ENCODE measurements at regions not wholly inside any gene's neighbourhood (a gene's known extent, or its start where the extent isn't known, plus 50 kb on each side); places are given as distances from the start of the nearest gene placed in this dataset.

- no peak overlapping the region for H3K4me3 ChIP-seq (replicated peaks in 1 of 2; ENCODE audit: low read depth in 1 of 2, low read length in 2 of 2)
- no peaks in the 10 kb centered on the region for H3K27me3 ChIP-seq (ENCODE audit: insufficient read depth, low read length)
- DNase-seq (ENCODE audit: low read depth, low spot score) (no peak), ATAC-seq (no peak)
- ChIA-PET RAD21 (ENCODE audit: low non-redundant PET in 1 of 2, low total read pairs in 2 of 2, uncharacterized antibody in 2 of 2, unreplicated experiment in 2 of 2) (no interaction called here), POLR2A (no interaction called here), CTCF (no interaction called here)
- TF ChIP-seq POLR2A (IDR thresholded peaks at IDR 0.05; ENCODE audit: borderline replicate concordance, extremely low read depth, insufficient read depth, insufficient read length) (no peak), ZNF274 (IDR thresholded peaks at IDR 0.05; ENCODE audit: low read depth, low read length) (no peak), EZH2phosphoT487 (IDR thresholded peaks at IDR 0.05; ENCODE audit: borderline replicate concordance) (no peak), SP1 (IDR thresholded peaks at IDR 0.05; ENCODE audit: low read depth) (no peak), SIN3A (IDR thresholded peaks at IDR 0.05; ENCODE audit: low read depth) (no peak)
- no TSS peak for BruUV-seq (replicated peaks)
- H3K9ac ChIP-seq (ENCODE audit: low read length) = no peak overlapping the region
- H4K20me1 ChIP-seq (ENCODE audit: insufficient read depth) = no peaks in the 10 kb centered on the region
- no peaks in the 10 kb centered on the region for H3K9me2 ChIP-seq (ENCODE audit: insufficient read depth)
- H3K27ac ChIP-seq (ENCODE audit: low read depth, low read length) = no peak overlapping the region
- H3K4me1 ChIP-seq (ENCODE audit: control insufficient read depth in 1 of 2, insufficient read depth in 2 of 2, low read length in 2 of 2) = no peaks in the 10 kb centered on the region
- H3K79me2 ChIP-seq (ENCODE audit: insufficient read depth, low read length) = no peaks in the 10 kb centered on the region
- no peak overlapping the region for H2AFZ ChIP-seq (ENCODE audit: low read depth, low read length, poor library complexity, severe bottlenecking)
- H3K9me3 ChIP-seq (ENCODE audit: control insufficient read depth in 1 of 2, insufficient read depth in 1 of 2, low read depth in 1 of 2, low read length in 2 of 2) = no peaks in the 10 kb centered on the region
- intact Hi-C loops (cut with micrococcal nuclease) = no loop called here
- H3K36me3 ChIP-seq (ENCODE audit: control insufficient read depth in 1 of 2, insufficient read depth in 2 of 2, low read length in 2 of 2) = no peaks in the 10 kb centered on the region
- no peak overlapping the region for H3K4me2 ChIP-seq (ENCODE audit: low read length)
Observed at GRCh38 chr7:133183969-133184368, 68.9 kb upstream of the EXOC4 start.

DNA sequence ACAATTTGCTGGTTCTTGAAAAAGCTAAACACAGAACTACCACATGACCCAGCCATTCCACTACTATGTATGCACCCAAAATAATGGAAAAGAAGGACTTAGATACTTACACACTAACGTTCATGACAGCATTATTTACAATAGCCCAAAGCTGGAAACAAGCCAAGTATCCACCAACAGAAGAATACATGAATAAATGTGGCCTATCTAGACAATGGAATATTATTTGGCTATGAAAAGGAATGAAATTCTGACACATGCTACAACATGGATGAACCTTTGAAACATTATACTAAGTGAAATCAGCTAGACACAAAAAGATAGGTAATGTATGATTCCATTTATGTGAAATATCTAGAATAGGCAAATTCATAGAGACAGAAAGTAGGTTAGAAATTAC, 67.4 kb upstream of the EXOC4 start:
- Histone ChIP-seq H3K4me3 (replicated peaks in 1 of 2; ENCODE audit: low read depth in 1 of 2, low read length in 2 of 2) (no peak overlapping the region), H3K4me1 (ENCODE audit: control insufficient read depth in 1 of 2, insufficient read depth in 2 of 2, low read length in 2 of 2) (no peaks in the 10 kb centered on the region), H3K79me2 (ENCODE audit: insufficient read depth, low read length) (no peaks in the 10 kb centered on the region), H3K27ac (ENCODE audit: low read depth, low read length) (no peak overlapping the region), H2AFZ (ENCODE audit: low read depth, low read length, poor library complexity, severe bottlenecking) (no peak overlapping the region), H3K36me3 (ENCODE audit: control insufficient read depth in 1 of 2, insufficient read depth in 2 of 2, low read length in 2 of 2) (no peaks in the 10 kb centered on the region), H3K4me2 (ENCODE audit: low read length) (no peak overlapping the region), H3K27me3 (ENCODE audit: insufficient read depth, low read length) (no peaks in the 10 kb centered on the region), H3K9me2 (ENCODE audit: insufficient read depth) (no peaks in the 10 kb centered on the region), H4K20me1 (ENCODE audit: insufficient read depth) (no peaks in the 10 kb centered on the region), H3K9ac (ENCODE audit: low read length) (no peak overlapping the region), H3K9me3 (ENCODE audit: control insufficient read depth in 1 of 2, insufficient read depth in 1 of 2, low read depth in 1 of 2, low read length in 2 of 2) (no peaks in the 10 kb centered on the region)
- ATAC-seq (no peak), DNase-seq (ENCODE audit: low read depth, low spot score) (no peak)
- CTCF ChIA-PET = no interaction called here
- intact Hi-C loops (cut with micrococcal nuclease) = no loop called here
- BruUV-seq (replicated peaks) = no TSS peak
- RAD21 ChIA-PET (ENCODE audit: low non-redundant PET in 1 of 2, low total read pairs in 2 of 2, uncharacterized antibody in 2 of 2, unreplicated experiment in 2 of 2) = no interaction called here
- POLR2A ChIA-PET = no interaction called here
- TF ChIP-seq SIN3A (IDR thresholded peaks at IDR 0.05; ENCODE audit: low read depth) (no peak), SRF (IDR thresholded peaks at IDR 0.05; ENCODE audit: low read depth) (no peak), EGR1 (IDR thresholded peaks at IDR 0.05; ENCODE audit: low read depth) (no peak), RAD21 (IDR thresholded peaks at IDR 0.05; ENCODE audit: low read depth) (no peak), CTCF (IDR thresholded peaks at IDR 0.05 in 2 of 3, conservative IDR thresholded peaks at IDR 0.05 in 1 of 3; ENCODE audit: borderline replicate concordance in 1 of 3, insufficient read depth in 1 of 3, low read depth in 2 of 3, low read length in 2 of 3) (no peak), MAX (IDR thresholded peaks at IDR 0.05) (no peak), ELF1 (IDR thresholded peaks at IDR 0.05; ENCODE audit: borderline replicate concordance, low read depth) (no peak), TCF7L2 (IDR thresholded peaks at IDR 0.05; ENCODE audit: borderline replicate concordance, extremely low read depth, insufficient read depth, insufficient read length) (no peak), ZNF274 (IDR thresholded peaks at IDR 0.05; ENCODE audit: low read depth, low read length) (no peak), JUND (IDR thresholded peaks at IDR 0.05) (no peak), FOSL1 (IDR thresholded peaks at IDR 0.05; ENCODE audit: low read depth) (no peak), CEBPB (IDR thresholded peaks at IDR 0.05; ENCODE audit: low read depth) (no peak)
- TF ChIP-seq, protein P1, sequence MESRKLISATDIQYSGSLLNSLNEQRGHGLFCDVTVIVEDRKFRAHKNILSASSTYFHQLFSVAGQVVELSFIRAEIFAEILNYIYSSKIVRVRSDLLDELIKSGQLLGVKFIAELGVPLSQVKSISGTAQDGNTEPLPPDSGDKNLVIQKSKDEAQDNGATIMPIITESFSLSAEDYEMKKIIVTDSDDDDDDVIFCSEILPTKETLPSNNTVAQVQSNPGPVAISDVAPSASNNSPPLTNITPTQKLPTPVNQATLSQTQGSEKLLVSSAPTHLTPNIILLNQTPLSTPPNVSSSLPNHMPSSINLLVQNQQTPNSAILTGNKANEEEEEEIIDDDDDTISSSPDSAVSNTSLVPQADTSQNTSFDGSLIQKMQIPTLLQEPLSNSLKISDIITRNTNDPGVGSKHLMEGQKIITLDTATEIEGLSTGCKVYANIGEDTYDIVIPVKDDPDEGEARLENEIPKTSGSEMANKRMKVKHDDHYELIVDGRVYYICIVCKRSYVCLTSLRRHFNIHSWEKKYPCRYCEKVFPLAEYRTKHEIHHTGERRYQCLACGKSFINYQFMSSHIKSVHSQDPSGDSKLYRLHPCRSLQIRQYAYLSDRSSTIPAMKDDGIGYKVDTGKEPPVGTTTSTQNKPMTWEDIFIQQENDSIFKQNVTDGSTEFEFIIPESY (IDR thresholded peaks at IDR 0.05; ENCODE audit: extremely low read depth, insufficient replicate concordance, low read length) = no peak
- TF ChIP-seq, protein P2, sequence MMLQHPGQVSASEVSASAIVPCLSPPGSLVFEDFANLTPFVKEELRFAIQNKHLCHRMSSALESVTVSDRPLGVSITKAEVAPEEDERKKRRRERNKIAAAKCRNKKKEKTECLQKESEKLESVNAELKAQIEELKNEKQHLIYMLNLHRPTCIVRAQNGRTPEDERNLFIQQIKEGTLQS (IDR thresholded peaks at IDR 0.05) = no peak

Measured in HCT116 (cell line).